Lower leg skin (tissue), 4 donors: ENCODE measurements at regions not wholly inside any gene's neighbourhood (a gene's known extent, or its start where the extent isn't known, plus 50 kb on each side); places are given as distances from the start of the nearest gene placed in this dataset.

ENCODE experiments used
- DNase-seq, 2 donors: peaks; one replicate each; pipeline ENCODE4 v3.0.0-alpha.2; 2019; ENCODE audit warnings: low spot score in 2 of 2
- H3K4me3 ChIP-seq: fragments of 200-600 bp; sonication (generic); 2 replicates; pipeline ENCODE4 v1.5.1; 2017; ENCODE audit warnings: mild to moderate bottlenecking, low read depth; ENCODE audit not compliant: poor library complexity, severe bottlenecking
- POLR2A ChIP-seq, 2 donors: fragments of 450-650 bp; IDR thresholded peaks; one replicate each; pipeline ENCODE4 v1.6.1; 2016 to 2017; ENCODE audit warnings: antibody characterized with exemption in 2 of 2, mild to moderate bottlenecking in 1 of 2, moderate library complexity in 1 of 2
- WGBS, 2 donors: methylation state at CpG; one replicate each; pipeline ENCODE4 v1.1.5; 2018; 5-methylcytosine and 5-hydroxymethylcytosine counted together
- intact Hi-C: fragments of 100-400 bp; cut with DNase I; formaldehyde crosslinking; loops from one replicate; pipeline ENCODE4 v1.15.0; 2023; ENCODE audit warnings: low total_unique reads
- TF ChIP-seq, protein P1 (sequence below), 3 donors: fragments of 450-650 bp; IDR thresholded peaks; one replicate each; pipeline ENCODE4 v1.5.1; 2016; ENCODE audit warnings: antibody characterized with exemption in 3 of 3, mild to moderate bottlenecking in 3 of 3, moderate library complexity in 2 of 3

- intact Hi-C loops: no loop called here
Measured at GRCh38 chr2:17331636-17332035, 186.6 kb downstream of the RAD51AP2 start.

GRCh38 chr2:17328161-17328560 lies 190.1 kb downstream of the RAD51AP2 start:
- TF ChIP-seq, protein P1, sequence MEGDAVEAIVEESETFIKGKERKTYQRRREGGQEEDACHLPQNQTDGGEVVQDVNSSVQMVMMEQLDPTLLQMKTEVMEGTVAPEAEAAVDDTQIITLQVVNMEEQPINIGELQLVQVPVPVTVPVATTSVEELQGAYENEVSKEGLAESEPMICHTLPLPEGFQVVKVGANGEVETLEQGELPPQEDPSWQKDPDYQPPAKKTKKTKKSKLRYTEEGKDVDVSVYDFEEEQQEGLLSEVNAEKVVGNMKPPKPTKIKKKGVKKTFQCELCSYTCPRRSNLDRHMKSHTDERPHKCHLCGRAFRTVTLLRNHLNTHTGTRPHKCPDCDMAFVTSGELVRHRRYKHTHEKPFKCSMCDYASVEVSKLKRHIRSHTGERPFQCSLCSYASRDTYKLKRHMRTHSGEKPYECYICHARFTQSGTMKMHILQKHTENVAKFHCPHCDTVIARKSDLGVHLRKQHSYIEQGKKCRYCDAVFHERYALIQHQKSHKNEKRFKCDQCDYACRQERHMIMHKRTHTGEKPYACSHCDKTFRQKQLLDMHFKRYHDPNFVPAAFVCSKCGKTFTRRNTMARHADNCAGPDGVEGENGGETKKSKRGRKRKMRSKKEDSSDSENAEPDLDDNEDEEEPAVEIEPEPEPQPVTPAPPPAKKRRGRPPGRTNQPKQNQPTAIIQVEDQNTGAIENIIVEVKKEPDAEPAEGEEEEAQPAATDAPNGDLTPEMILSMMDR (IDR thresholded peaks at IDR 0.05): no peak
- no peak for TF ChIP-seq POLR2A (IDR thresholded peaks at IDR 0.05)
- no peak for DNase-seq
- WGBS, 2 donors: 69 to 90% methylated on average over 1 of the region's 1 CpG
- intact Hi-C loops: no loop called here
- H3K4me3 ChIP-seq: no peak overlapping the region

More at GRCh38 chr2:17331636-17332035, 186.6 kb downstream of the RAD51AP2 start:
- no peak overlapping the region for H3K4me3 ChIP-seq
- DNase-seq: no peak
- WGBS, 2 donors: 96 to 98% methylated on average over 1 of the region's 1 CpG
- TF ChIP-seq POLR2A (IDR thresholded peaks at IDR 0.05): no peak
- TF ChIP-seq, protein P1 (IDR thresholded peaks at IDR 0.05): no peak

- intact Hi-C loops: no loop called here
- WGBS, 2 donors: 67 to 81% methylated on average over 4 of the region's 4 CpGs
- no peak for DNase-seq
Measured at GRCh38 chr2:17327649-17328048, 190.6 kb downstream of the RAD51AP2 start.

GRCh38 chr2:17326717-17327116 lies 191.5 kb downstream of the RAD51AP2 start:
- intact Hi-C loops: no loop called here
- H3K4me3 ChIP-seq: no peak overlapping the region
- WGBS, 2 donors: 37 to 45% methylated on average over 2 of the region's 2 CpGs
- no peak for TF ChIP-seq POLR2A (IDR thresholded peaks at IDR 0.05)
- TF ChIP-seq, protein P1 (IDR thresholded peaks at IDR 0.05): no peak
- no peak for DNase-seq

More at GRCh38 chr2:17327649-17328048, 190.6 kb downstream of the RAD51AP2 start:
- no peak overlapping the region for H3K4me3 ChIP-seq
- no peak for TF ChIP-seq POLR2A (IDR thresholded peaks at IDR 0.05)
- TF ChIP-seq, protein P1 (IDR thresholded peaks at IDR 0.05): no peak

DNA sequence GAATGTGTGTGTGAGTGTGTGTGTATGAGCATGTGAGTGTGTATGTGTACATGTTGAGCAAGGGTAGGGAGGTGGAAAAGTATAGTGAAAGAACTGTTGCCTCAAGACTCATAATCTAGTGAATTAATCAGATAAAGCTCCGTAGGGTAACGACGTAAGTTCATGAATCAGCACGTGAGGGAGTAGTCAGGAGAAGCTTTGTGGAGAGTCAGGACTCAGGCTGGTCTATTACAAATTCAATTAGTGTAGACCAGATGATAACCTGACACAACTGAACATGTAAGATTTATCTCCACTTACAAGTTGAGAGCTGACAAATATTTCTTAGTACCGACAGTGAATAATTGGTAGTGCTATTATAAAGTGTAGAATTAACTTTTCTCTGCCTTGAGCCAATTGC lies 194.5 kb downstream of the RAD51AP2 start:
- DNase-seq: no peak
- intact Hi-C loops: no loop called here
- WGBS, 2 donors: 60 to 62% methylated on average over 5 of the region's 5 CpGs
- no peak for TF ChIP-seq POLR2A (IDR thresholded peaks at IDR 0.05)
- TF ChIP-seq, protein P1 (IDR thresholded peaks at IDR 0.05): no peak
- no peak overlapping the region for H3K4me3 ChIP-seq

- no peak for DNase-seq
- intact Hi-C loops: no loop called here
- no peak overlapping the region for H3K4me3 ChIP-seq
- WGBS, 2 donors: 72 to 89% methylated on average over 2 of the region's 2 CpGs
- TF ChIP-seq, protein P1 (IDR thresholded peaks at IDR 0.05): no peak
- no peak for TF ChIP-seq POLR2A (IDR thresholded peaks at IDR 0.05)
Measured at GRCh38 chr2:17322461-17322860, 195.8 kb downstream of the RAD51AP2 start.
